Breast epithelium (tissue), 4 donors: ENCODE measurements at regions not wholly inside any gene's neighbourhood (a gene's known extent, or its start where the extent isn't known, plus 50 kb on each side); places are given as distances from the start of the nearest gene placed in this dataset.

Source experiments
- DNase-seq, 2 donors: peaks; one replicate each; pipeline ENCODE4 v3.0.0-alpha.2; 2019; ENCODE audit warnings: low spot score in 2 of 2
- H3K27ac ChIP-seq, 2 donors: fragments of 200-600 bp; sonication (generic) in 1 of 2; one replicate each; pipeline ENCODE4 v1.5.1; 2016 to 2019; ENCODE audit warnings: mild to moderate bottlenecking in 1 of 2
- H3K27me3 ChIP-seq, 2 donors: fragments of 200-600 bp; sonication (generic) in 1 of 2; one replicate each; pipeline versions ENCODE4 v1.5.1 to v1.6.0; 2017 to 2019; ENCODE audit warnings: control low read depth in 1 of 2, mild to moderate bottlenecking in 1 of 2
- H3K36me3 ChIP-seq: fragments of 200-600 bp; one replicate; pipeline ENCODE4 v1.5.1; 2019
- H3K4me1 ChIP-seq, 2 donors: fragments of 200-600 bp; sonication (generic); one replicate each; pipeline ENCODE4 v1.5.1; 2016 to 2019; ENCODE audit warnings: control low read depth in 1 of 2
- H3K4me3 ChIP-seq, 3 donors: fragments of 200-600 bp; sonication (generic); 1 replicate in 2 of 3; 2 replicates in 1 of 3; pipeline ENCODE4 v1.5.1; 2016 to 2019; ENCODE audit warnings: mild to moderate bottlenecking in 3 of 3, moderate library complexity in 2 of 3
- H3K9me3 ChIP-seq, 2 donors: fragments of 200-600 bp; sonication (generic) in 1 of 2; one replicate each; pipeline ENCODE4 v1.5.1; 2016 to 2019; ENCODE audit warnings: control low read depth in 1 of 2
- CTCF ChIP-seq, 3 donors: fragments of 450-650 bp; IDR thresholded peaks; one replicate each; pipeline ENCODE4 v1.5.1; 2016 to 2017; ENCODE audit warnings: antibody characterized with exemption in 3 of 3, mild to moderate bottlenecking in 3 of 3, moderate library complexity in 3 of 3
- POLR2A ChIP-seq: fragments of 450-650 bp; IDR thresholded peaks from one replicate; pipeline ENCODE4 v1.6.1; 2016; ENCODE audit warnings: antibody characterized with exemption, mild to moderate bottlenecking, moderate library complexity
- POLR2AphosphoS5 ChIP-seq, 3 donors: sonication (generic); formaldehyde crosslinking; IDR thresholded peaks; one replicate each; pipeline ENCODE4 v1.6.1; 2017; ENCODE audit warnings: antibody characterized with exemption in 3 of 3
- intact Hi-C: fragments of 100-400 bp; cut with DNase I; formaldehyde crosslinking; loops from one replicate; pipeline ENCODE4 v1.15.1; 2023; ENCODE audit warnings: low total_unique reads

- H3K4me3 ChIP-seq, result no peak overlapping the region
- no peaks in the 10 kb centered on the region for H3K27me3 ChIP-seq
- H3K4me1 ChIP-seq, result no peaks in the 10 kb centered on the region
- no peak overlapping the region for H3K27ac ChIP-seq
- TF ChIP-seq POLR2A, result no peak
- no peak for TF ChIP-seq CTCF (IDR thresholded peaks at IDR 0.05)
- no peak for TF ChIP-seq POLR2AphosphoS5 (IDR thresholded peaks at IDR 0.05)
- no peaks in the 10 kb centered on the region for H3K9me3 ChIP-seq
- intact Hi-C loops, result no loop called here
- DNase-seq, result no peak
- no peaks in the 10 kb centered on the region for H3K36me3 ChIP-seq
Measured at GRCh38 chr10:8640878-8641277, 586.4 kb downstream of the GATA3 start.

- H3K36me3 ChIP-seq, result no peaks in the 10 kb centered on the region
- intact Hi-C loops, result no loop called here
- DNase-seq, result no peak
- no peak overlapping the region for H3K4me3 ChIP-seq
- H3K27ac ChIP-seq, result no peak overlapping the region
- H3K4me1 ChIP-seq, result no peaks in the 10 kb centered on the region
- H3K9me3 ChIP-seq, result no peaks in the 10 kb centered on the region
- TF ChIP-seq CTCF (IDR thresholded peaks at IDR 0.05) (no peak), POLR2A (no peak), POLR2AphosphoS5 (IDR thresholded peaks at IDR 0.05) (no peak)
- H3K27me3 ChIP-seq, result no peaks in the 10 kb centered on the region
Measured at GRCh38 chr10:8656261-8656660, 601.8 kb downstream of the GATA3 start.

GRCh38 chr10:8659982-8660381 lies 605.5 kb downstream of the GATA3 start:
- H3K4me1 ChIP-seq, result no peaks in the 10 kb centered on the region
- TF ChIP-seq CTCF (IDR thresholded peaks at IDR 0.05), result no peak
- no peak for TF ChIP-seq POLR2A
- H3K9me3 ChIP-seq, result no peaks in the 10 kb centered on the region
- H3K4me3 ChIP-seq, result no peak overlapping the region
- DNase-seq, result no peak
- H3K27me3 ChIP-seq, result no peaks in the 10 kb centered on the region
- intact Hi-C loops, result no loop called here
- no peak overlapping the region for H3K27ac ChIP-seq
- no peaks in the 10 kb centered on the region for H3K36me3 ChIP-seq

GRCh38 chr10:8661886-8662285 lies 607.4 kb downstream of the GATA3 start:
- H3K27ac ChIP-seq, result no peak overlapping the region
- no peak for TF ChIP-seq CTCF (IDR thresholded peaks at IDR 0.05)
- TF ChIP-seq POLR2A, result no peak
- no peak for TF ChIP-seq POLR2AphosphoS5 (IDR thresholded peaks at IDR 0.05)
- intact Hi-C loops, result no loop called here

GRCh38 chr10:8663131-8663530 lies 608.6 kb downstream of the GATA3 start:
- no peak for TF ChIP-seq POLR2A
- no peak for TF ChIP-seq POLR2AphosphoS5 (IDR thresholded peaks at IDR 0.05)
- Histone ChIP-seq H3K9me3 (no peaks in the 10 kb centered on the region), H3K36me3 (no peaks in the 10 kb centered on the region), H3K27me3 (no peaks in the 10 kb centered on the region), H3K4me3 (no peak overlapping the region), H3K4me1 (no peaks in the 10 kb centered on the region), H3K27ac (no peak overlapping the region)
- DNase-seq, result no peak
- intact Hi-C loops, result no loop called here

More at GRCh38 chr10:8661886-8662285, 607.4 kb downstream of the GATA3 start:
- Histone ChIP-seq H3K9me3 (no peaks in the 10 kb centered on the region), H3K27me3 (no peaks in the 10 kb centered on the region), H3K36me3 (no peaks in the 10 kb centered on the region), H3K4me3 (no peak overlapping the region), H3K4me1 (no peaks in the 10 kb centered on the region)
- no peak for DNase-seq

- H3K9me3 ChIP-seq, result no peaks in the 10 kb centered on the region
- no peak overlapping the region for H3K4me3 ChIP-seq
- DNase-seq, result no peak
- no peaks in the 10 kb centered on the region for H3K4me1 ChIP-seq
- H3K27ac ChIP-seq, result no peak overlapping the region
- no peaks in the 10 kb centered on the region for H3K27me3 ChIP-seq
- intact Hi-C loops, result no loop called here
- TF ChIP-seq POLR2A (no peak), CTCF (IDR thresholded peaks at IDR 0.05) (no peak), POLR2AphosphoS5 (IDR thresholded peaks at IDR 0.05) (no peak)
- H3K36me3 ChIP-seq, result no peaks in the 10 kb centered on the region
Measured at GRCh38 chr10:8665322-8665721, 610.8 kb downstream of the GATA3 start.
